Immature natural killer cell (primary cell): ENCODE measurements at regions not wholly inside any gene's neighbourhood (a gene's known extent, or its start where the extent isn't known, plus 50 kb on each side); places are given as distances from the start of the nearest gene placed in this dataset.
"Not testable (repeated sequence)": the region's sequence is repeated elsewhere in the genome, so short reads cannot be mapped to it uniquely, and the experiment has no call there.

Source experiments
- DNase-seq, 3 donors: peaks; one replicate each; pipeline ENCODE4 v3.0.0; 2022; ENCODE audit warnings: mixed read lengths in 1 of 3
- H3K27ac Mint-ChIP-seq, 6 donors: one replicate each; pipeline ENCODE4 v1.8.0; 2020; ENCODE audit warnings: mixed read lengths in 6 of 6, mild to moderate bottlenecking in 5 of 6, inconsistent platforms in 4 of 6, moderate library complexity in 3 of 6
- H3K27me3 Mint-ChIP-seq, 3 donors: one replicate each; pipeline ENCODE4 v1.8.0; 2020 to 2021; ENCODE audit warnings: low read depth in 3 of 3, mild to moderate bottlenecking in 3 of 3, mixed read lengths in 3 of 3, moderate library complexity in 3 of 3, inconsistent platforms in 1 of 3
- H3K36me3 Mint-ChIP-seq, 3 donors: one replicate each; pipeline ENCODE4 v1.8.0; 2020; ENCODE audit warnings: mixed read lengths in 3 of 3, inconsistent platforms in 2 of 3, mild to moderate bottlenecking in 2 of 3
- H3K4me1 Mint-ChIP-seq, 2 donors: one replicate each; pipeline ENCODE4 v1.8.0; 2020; ENCODE audit warnings: inconsistent platforms in 2 of 2, mild to moderate bottlenecking in 2 of 2, mixed read lengths in 2 of 2, moderate library complexity in 1 of 2
- H3K4me3 Mint-ChIP-seq, 5 donors: one replicate each; pipeline ENCODE4 v1.8.0; 2020; ENCODE audit warnings: mild to moderate bottlenecking in 5 of 5, mixed read lengths in 5 of 5, inconsistent platforms in 3 of 5, moderate library complexity in 3 of 5
- H3K9me3 Mint-ChIP-seq, 6 donors: one replicate each; pipeline ENCODE4 v1.8.0; 2020; ENCODE audit warnings: mild to moderate bottlenecking in 6 of 6, mixed read lengths in 6 of 6, inconsistent platforms in 4 of 6, moderate library complexity in 3 of 6

- H3K4me3 Mint-ChIP-seq, H3K27me3 Mint-ChIP-seq, H3K27ac Mint-ChIP-seq, H3K9me3 Mint-ChIP-seq, DNase-seq, H3K36me3 Mint-ChIP-seq, H3K4me1 Mint-ChIP-seq: not testable (repeated sequence)
Measured at GRCh38 chrY:11085801-11086200, 1558.1 kb downstream of the TSPY10 start.

- H3K4me1 Mint-ChIP-seq, H3K36me3 Mint-ChIP-seq, H3K4me3 Mint-ChIP-seq, H3K27ac Mint-ChIP-seq, H3K9me3 Mint-ChIP-seq, DNase-seq, H3K27me3 Mint-ChIP-seq: not testable (repeated sequence)
Measured at GRCh38 chrY:11097498-11097897, 1569.8 kb downstream of the TSPY10 start.

GRCh38 chrY:11098419-11098818 is 1570.7 kb downstream of the TSPY10 start:
- H3K9me3 Mint-ChIP-seq, H3K27me3 Mint-ChIP-seq, DNase-seq, H3K36me3 Mint-ChIP-seq, H3K27ac Mint-ChIP-seq, H3K4me1 Mint-ChIP-seq, H3K4me3 Mint-ChIP-seq: not testable (repeated sequence)

- H3K27ac Mint-ChIP-seq = no peak overlapping the region
Measured at GRCh38 chrY:11099004-11099403, 1571.3 kb downstream of the TSPY10 start.

GRCh38 chrY:11100472-11100871 is 1572.8 kb downstream of the TSPY10 start:
- H3K36me3 Mint-ChIP-seq, H3K27ac Mint-ChIP-seq, H3K4me3 Mint-ChIP-seq, H3K4me1 Mint-ChIP-seq, DNase-seq, H3K9me3 Mint-ChIP-seq, H3K27me3 Mint-ChIP-seq: not testable (repeated sequence)

More at GRCh38 chrY:11099004-11099403, 1571.3 kb downstream of the TSPY10 start:
- Mint-ChIP-seq H3K4me3 (no peak overlapping the region), H3K36me3 (no peaks in the 10 kb centered on the region), H3K4me1 (no peaks in the 10 kb centered on the region), H3K27me3 (no peaks in the 10 kb centered on the region), H3K9me3 (peaks cover 0 to 3% (median 0%) of the 10 kb centered on the region in 6 donors)
- no peak for DNase-seq

GRCh38 chrY:11102987-11103386 is 1575.3 kb downstream of the TSPY10 start:
- H3K27ac Mint-ChIP-seq, H3K27me3 Mint-ChIP-seq, H3K4me1 Mint-ChIP-seq, H3K4me3 Mint-ChIP-seq, H3K9me3 Mint-ChIP-seq, DNase-seq, H3K36me3 Mint-ChIP-seq: not testable (repeated sequence)

- H3K4me3 Mint-ChIP-seq, H3K36me3 Mint-ChIP-seq, H3K27me3 Mint-ChIP-seq, DNase-seq, H3K4me1 Mint-ChIP-seq, H3K27ac Mint-ChIP-seq: not testable (repeated sequence)
- peaks cover 4 to 12% (median 6%) of the 10 kb centered on the region in 6 donors for H3K9me3 Mint-ChIP-seq
Measured at GRCh38 chrY:11107127-11107918, 1579.6 kb downstream of the TSPY10 start.

- DNase-seq, H3K27me3 Mint-ChIP-seq, H3K27ac Mint-ChIP-seq, H3K36me3 Mint-ChIP-seq, H3K4me1 Mint-ChIP-seq, H3K4me3 Mint-ChIP-seq: not testable (repeated sequence)
- peaks cover 0 to 13% (median 0%) of the 10 kb centered on the region in 6 donors for H3K9me3 Mint-ChIP-seq
Measured at GRCh38 chrY:11151724-11152123, 1549.3 kb upstream of the USP9Y start.

GRCh38 chrY:11156100-11156499 is 1544.9 kb upstream of the USP9Y start:
- not testable (repeated sequence) for DNase-seq, H3K9me3 Mint-ChIP-seq, H3K36me3 Mint-ChIP-seq, H3K4me3 Mint-ChIP-seq, H3K27ac Mint-ChIP-seq, H3K4me1 Mint-ChIP-seq, H3K27me3 Mint-ChIP-seq

- not testable (repeated sequence) for H3K4me1 Mint-ChIP-seq, H3K27me3 Mint-ChIP-seq, DNase-seq, H3K4me3 Mint-ChIP-seq, H3K9me3 Mint-ChIP-seq, H3K27ac Mint-ChIP-seq, H3K36me3 Mint-ChIP-seq
Measured at GRCh38 chrY:11156846-11157245, 1544.2 kb upstream of the USP9Y start.

- H3K4me3 Mint-ChIP-seq, DNase-seq, H3K27ac Mint-ChIP-seq, H3K4me1 Mint-ChIP-seq, H3K27me3 Mint-ChIP-seq, H3K9me3 Mint-ChIP-seq, H3K36me3 Mint-ChIP-seq: not testable (repeated sequence)
Measured at GRCh38 chrY:11177033-11177432, 1524.0 kb upstream of the USP9Y start.

GRCh38 chrY:11201133-11201532 is 1499.9 kb upstream of the USP9Y start:
- H3K27ac Mint-ChIP-seq, H3K4me1 Mint-ChIP-seq, H3K4me3 Mint-ChIP-seq, H3K27me3 Mint-ChIP-seq, H3K9me3 Mint-ChIP-seq, H3K36me3 Mint-ChIP-seq: not testable (repeated sequence)
- DNase-seq = peak in 1 of 3 donors; percentile 1

- not testable (repeated sequence) for H3K4me1 Mint-ChIP-seq, DNase-seq, H3K36me3 Mint-ChIP-seq, H3K27ac Mint-ChIP-seq, H3K4me3 Mint-ChIP-seq, H3K9me3 Mint-ChIP-seq, H3K27me3 Mint-ChIP-seq
Measured at GRCh38 chrY:11214851-11215250, 1486.2 kb upstream of the USP9Y start.
